DOHH2 (cell line): ENCODE measurements at regions not wholly inside any gene's neighbourhood (a gene's known extent, or its start where the extent isn't known, plus 50 kb on each side); places are given as distances from the start of the nearest gene placed in this dataset.

Experiments
- H3F3A ChIP-seq: fragments of 200-600 bp; sonication (generic), shearing (Covaris generic); 2 replicates; pipeline ENCODE4 v1.6.0; 2016; ENCODE audit warnings: antibody characterized with exemption, mild to moderate bottlenecking; ENCODE audit not compliant: control insufficient read depth, insufficient read depth
- H3K27ac ChIP-seq: fragments of 200-600 bp; sonication (generic); 2 replicates; pipeline ENCODE4 v1.5.1; 2014; ENCODE audit warnings: low read depth, mild to moderate bottlenecking, low read length, moderate library complexity
- H3K27me3 ChIP-seq: fragments of 200-600 bp; sonication (generic); 2 replicates; pipeline ENCODE4 v1.6.1; 2014; ENCODE audit warnings: mild to moderate bottlenecking, low read length, mixed read lengths; ENCODE audit not compliant: control insufficient read depth
- H3K36me3 ChIP-seq: fragments of 200-600 bp; sonication (generic); 2 replicates; pipeline ENCODE4 v1.6.1; 2014; ENCODE audit warnings: mild to moderate bottlenecking, low read length, moderate library complexity, mixed read lengths; ENCODE audit not compliant: control insufficient read depth
- H3K4me1 ChIP-seq: fragments of 200-600 bp; sonication (generic); 2 replicates; pipeline ENCODE4 v1.6.1; 2014; ENCODE audit warnings: mild to moderate bottlenecking, low read length, mixed read lengths; ENCODE audit not compliant: control insufficient read depth
- H3K4me2 ChIP-seq: fragments of 200-600 bp; sonication (generic); 2 replicates; pipeline ENCODE4 v1.6.0; 2014; ENCODE audit warnings: mild to moderate bottlenecking, low read length, moderate library complexity
- H3K4me3 ChIP-seq: fragments of 200-600 bp; sonication (generic); 2 replicates; pipeline ENCODE4 v1.5.1; 2014; ENCODE audit warnings: mild to moderate bottlenecking, low read length, mixed read lengths
- H3K79me2 ChIP-seq: fragments of 200-600 bp; sonication (generic); 2 replicates; pipeline ENCODE4 v1.6.1; 2014; ENCODE audit warnings: mild to moderate bottlenecking, low read length, mixed read lengths; ENCODE audit not compliant: control insufficient read depth
- H3K9me2 ChIP-seq: fragments of 200-600 bp; sonication (generic); replicated peaks from 2 replicates; pipeline ENCODE4 v1.6.1; 2014; ENCODE audit warnings: mild to moderate bottlenecking, low read length, mixed read lengths; ENCODE audit not compliant: control insufficient read depth
- H3K9me3 ChIP-seq: fragments of 200-600 bp; sonication (generic); 2 replicates; pipeline ENCODE4 v1.6.1; 2014; ENCODE audit warnings: antibody characterized with exemption, low read length, mixed read lengths; ENCODE audit not compliant: control insufficient read depth, insufficient read depth
- H4K20me1 ChIP-seq: fragments of 200-600 bp; sonication (generic); 2 replicates; pipeline ENCODE4 v1.6.0; 2014; ENCODE audit warnings: low read depth, mild to moderate bottlenecking, antibody characterized with exemption, low read length, moderate library complexity; ENCODE audit not compliant: control insufficient read depth, insufficient read depth
- CTCF ChIP-seq: fragments of 200-600 bp; sonication (generic); IDR thresholded peaks from one replicate; pipeline ENCODE4 v1.5.1; 2014; ENCODE audit warnings: antibody characterized with exemption, mild to moderate bottlenecking, low read depth, low read length; ENCODE audit not compliant: poor library complexity, severe bottlenecking
- EZH2phosphoT487 ChIP-seq: fragments of 200-600 bp; sonication (generic); IDR thresholded peaks from 2 replicates; pipeline ENCODE4 v1.6.1; 2017; ENCODE audit warnings: borderline replicate concordance, mild to moderate bottlenecking, antibody characterized with exemption, low read length, moderate library complexity, mixed read lengths

DNA sequence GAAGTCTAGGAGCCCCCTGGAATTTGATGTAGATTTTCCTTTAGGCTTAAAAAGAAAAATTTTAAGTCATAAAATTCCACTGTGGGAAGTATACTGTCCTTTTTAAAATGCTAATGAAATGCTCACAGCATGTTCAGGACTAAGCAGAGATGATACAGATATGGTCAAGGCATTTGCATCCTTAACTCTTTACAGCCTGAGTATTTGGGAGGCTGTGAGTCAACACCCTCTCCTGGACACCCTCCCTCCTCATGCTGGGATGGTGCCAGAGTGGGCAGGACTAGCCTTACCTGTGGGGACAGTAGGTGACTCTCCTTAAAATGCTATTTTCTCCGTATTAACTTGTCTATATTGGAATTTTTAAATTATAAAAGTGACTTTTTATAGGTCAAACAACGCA, 197.4 kb upstream of the ELL2 start:
- Histone ChIP-seq H3K9me3 (no peaks in the 10 kb centered on the region), H4K20me1 (no peaks in the 10 kb centered on the region), H3K27ac (no peak overlapping the region), H3K4me3 (no peak overlapping the region), H3K27me3 (0 out of 2 replicates have a peak, but pooled peaks cover 2% of the 10 kb centered on the region), H3F3A (no peaks in the 10 kb centered on the region), H3K9me2 (no peaks in the 10 kb centered on the region), H3K4me2 (no peak overlapping the region), H3K79me2 (no peaks in the 10 kb centered on the region), H3K4me1 (no peaks in the 10 kb centered on the region), H3K36me3 (no peaks in the 10 kb centered on the region)
- TF ChIP-seq CTCF: no peak
- no peak for TF ChIP-seq EZH2phosphoT487

DNA sequence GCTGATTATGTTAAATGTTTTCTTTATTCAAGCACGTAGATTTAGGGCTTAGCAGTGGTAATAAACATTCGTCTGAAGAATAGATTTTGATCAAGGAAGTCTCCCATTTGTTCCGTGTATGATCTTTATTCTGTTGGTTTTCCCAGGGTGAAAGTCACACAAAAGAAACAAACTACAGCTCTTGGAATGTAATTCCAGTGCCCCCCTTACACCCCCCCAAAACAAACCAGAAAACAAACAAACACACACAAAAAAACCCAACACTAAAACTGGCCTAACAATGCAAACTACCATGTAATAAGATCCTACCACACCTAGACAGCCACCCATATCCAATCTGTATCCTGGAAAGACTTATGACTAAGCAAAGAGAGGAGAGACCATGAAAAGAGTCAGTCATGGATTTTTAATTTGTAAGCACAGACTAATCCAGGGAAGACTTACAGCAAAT, 196.2 kb upstream of the ELL2 start:
- Histone ChIP-seq H3K36me3 (no peaks in the 10 kb centered on the region), H3K27me3 (0 out of 2 replicates have a peak, but pooled peaks cover 2% of the 10 kb centered on the region), H3K79me2 (no peaks in the 10 kb centered on the region), H3K4me3 (no peak overlapping the region), H3K4me2 (no peak overlapping the region), H4K20me1 (no peaks in the 10 kb centered on the region), H3K4me1 (no peaks in the 10 kb centered on the region), H3K27ac (no peak overlapping the region), H3K9me3 (no peaks in the 10 kb centered on the region), H3K9me2 (no peaks in the 10 kb centered on the region), H3F3A (no peaks in the 10 kb centered on the region)
- TF ChIP-seq CTCF (no peak), EZH2phosphoT487 (no peak)

DNA sequence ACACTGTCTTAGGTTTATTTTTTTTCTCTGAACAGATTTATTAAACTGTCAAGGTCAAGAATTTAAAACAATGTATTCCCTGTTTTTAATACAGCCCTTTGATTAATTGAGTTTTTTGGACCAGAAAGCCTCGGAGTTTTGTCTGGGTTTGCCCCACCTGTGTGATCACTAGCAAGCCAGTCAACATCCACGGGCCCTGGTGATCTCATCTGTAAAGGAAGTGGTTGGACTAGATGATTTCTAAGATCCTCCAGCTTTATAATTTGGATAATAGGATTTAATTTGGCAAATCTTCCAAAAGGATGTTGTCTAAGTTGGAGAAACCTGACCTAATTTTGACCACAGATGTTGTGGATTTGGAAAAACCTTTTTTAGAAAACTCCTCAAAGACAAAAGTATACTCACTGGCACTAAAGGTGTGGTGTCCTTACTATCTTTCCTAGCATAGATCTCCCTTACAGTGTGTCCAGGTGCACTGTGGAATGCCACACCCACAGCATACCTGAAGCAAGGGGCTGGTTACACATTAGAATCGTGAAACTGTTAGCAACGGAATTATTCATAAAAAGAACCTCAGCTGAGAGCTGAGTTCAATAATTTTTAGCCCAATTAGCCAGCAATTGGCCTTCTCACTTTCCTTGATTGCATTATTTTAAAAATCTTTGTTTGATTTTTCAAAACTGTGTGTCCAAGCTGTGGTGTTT, 195.6 kb upstream of the ELL2 start:
- H3F3A ChIP-seq: no peaks in the 10 kb centered on the region
- no peaks in the 10 kb centered on the region for H3K79me2 ChIP-seq
- no peaks in the 10 kb centered on the region for H3K9me2 ChIP-seq
- H3K27ac ChIP-seq: no peak overlapping the region
- no peak overlapping the region for H3K4me2 ChIP-seq
- H3K27me3 ChIP-seq: 0 out of 2 replicates have a peak, but pooled peaks cover 2% of the 10 kb centered on the region
- H3K9me3 ChIP-seq: no peaks in the 10 kb centered on the region
- no peaks in the 10 kb centered on the region for H3K36me3 ChIP-seq
- H4K20me1 ChIP-seq: no peaks in the 10 kb centered on the region
- TF ChIP-seq CTCF (no peak), EZH2phosphoT487 (no peak)
- H3K4me3 ChIP-seq: no peak overlapping the region
- no peaks in the 10 kb centered on the region for H3K4me1 ChIP-seq
